Activated CD8-positive, alpha-beta T cell treated with anti-CD3 and anti-CD28 coated beads for 36 hours (primary cell): ENCODE measurements at regions not wholly inside any gene's neighbourhood (a gene's known extent, or its start where the extent isn't known, plus 50 kb on each side); places are given as distances from the start of the nearest gene placed in this dataset.

Experiments
- ATAC-seq: fragments of 200-7000 bp; cut with Tn5 transposase; one replicate; pipeline ENCODE4 v1.10.0; 2021; ENCODE audit warnings: mild to moderate bottlenecking, moderate library complexity
- CTCF ChIA-PET: fragments of 350-600 bp; sonication (Branson Sonifier 250); formaldehyde crosslinking; loops from one replicate; lab custom pipeline; 2021; ENCODE audit warnings: antibody characterized with exemption; lab: Charles Lee
- POLR2A ChIA-PET: fragments of 350-600 bp; sonication (Branson Sonifier 250); formaldehyde crosslinking; loops from one replicate; lab custom pipeline; 2021; ENCODE audit warnings: antibody characterized with exemption; lab: Charles Lee
- DNase-seq: peaks from one replicate; pipeline ENCODE4 v3.0.0-alpha.2; 2020
- H3K27ac Mint-ChIP-seq: one replicate; pipeline ENCODE4 v1.8.0; 2021; ENCODE audit warnings: mild to moderate bottlenecking, mixed read lengths
- H3K27me3 Mint-ChIP-seq: one replicate; pipeline ENCODE4 v1.8.0; 2021; ENCODE audit warnings: mixed read lengths
- H3K36me3 Mint-ChIP-seq: one replicate; pipeline ENCODE4 v1.8.0; 2021; ENCODE audit warnings: low read depth, mixed read lengths
- H3K4me1 Mint-ChIP-seq: one replicate; pipeline ENCODE4 v1.8.0; 2021; ENCODE audit warnings: low read depth, mixed read lengths
- H3K4me3 Mint-ChIP-seq: one replicate; pipeline ENCODE4 v1.8.0; 2021; ENCODE audit warnings: mild to moderate bottlenecking, moderate library complexity, mixed read lengths
- H3K9me3 Mint-ChIP-seq: one replicate; pipeline ENCODE4 v1.8.0; 2021; ENCODE audit warnings: mixed read lengths
- CTCF ChIP-seq: fragments of 200-600 bp; IDR thresholded peaks from one replicate; pipeline ENCODE4 v1.8.0; 2022; ENCODE audit warnings: antibody characterized with exemption, mild to moderate bottlenecking
- intact Hi-C: fragments of 100-400 bp; cut with micrococcal nuclease; formaldehyde crosslinking; loops from one replicate; pipeline ENCODE4 v1.10.0; 2022

GRCh38 chr2:120539424-120539936 is 193.5 kb downstream of the INHBB start:
- H3K4me3 Mint-ChIP-seq, result no peak overlapping the region
- no peaks in the 10 kb centered on the region for H3K9me3 Mint-ChIP-seq
- no peak for DNase-seq
- no peaks in the 10 kb centered on the region for H3K27me3 Mint-ChIP-seq
- no peaks in the 10 kb centered on the region for H3K4me1 Mint-ChIP-seq
- ATAC-seq, result no peak
- ChIA-PET CTCF (no interaction called here), POLR2A (no interaction called here)
- TF ChIP-seq CTCF, result no peak
- H3K36me3 Mint-ChIP-seq, result no peaks in the 10 kb centered on the region
- intact Hi-C loops, result no loop called here
- H3K27ac Mint-ChIP-seq, result no peak overlapping the region

- ChIA-PET POLR2A (no interaction called here), CTCF (no interaction called here)
- ATAC-seq, result no peak
Measured at GRCh38 chr2:120539937-120540718, 194.2 kb downstream of the INHBB start.

GRCh38 chr2:120540719-120541552 is 194.7 kb upstream of the GLI2 start:
- Mint-ChIP-seq H3K9me3 (no peaks in the 10 kb centered on the region), H3K27ac (no peak overlapping the region), H3K4me1 (no peaks in the 10 kb centered on the region), H3K36me3 (no peaks in the 10 kb centered on the region), H3K27me3 (peaks cover 3% of the 10 kb centered on the region), H3K4me3 (no peak overlapping the region)
- DNase-seq, result no peak
- ChIA-PET CTCF (no interaction called here), POLR2A (no interaction called here)
- ATAC-seq, result no peak
- no peak for TF ChIP-seq CTCF
- intact Hi-C loops, result no loop called here

More at GRCh38 chr2:120539937-120540718, 194.2 kb downstream of the INHBB start:
- H3K27me3 Mint-ChIP-seq, result no peaks in the 10 kb centered on the region
- no peaks in the 10 kb centered on the region for H3K4me1 Mint-ChIP-seq
- no peak overlapping the region for H3K27ac Mint-ChIP-seq
- intact Hi-C loops, result no loop called here
- TF ChIP-seq CTCF, result no peak
- H3K9me3 Mint-ChIP-seq, result no peaks in the 10 kb centered on the region
- no peaks in the 10 kb centered on the region for H3K36me3 Mint-ChIP-seq
- H3K4me3 Mint-ChIP-seq, result no peak overlapping the region
- no peak for DNase-seq

- ATAC-seq (no peak), DNase-seq (no peak)
- intact Hi-C loops, result no loop called here
- peaks cover 3% of the 10 kb centered on the region for H3K27me3 Mint-ChIP-seq
- CTCF ChIA-PET, result interaction anchor here (1.2 kb wide), 1 partner anchor 21 kb away, joined by 3 read pairs; no protein-coding TSS in a partner anchor
- POLR2A ChIA-PET, result no interaction called here
- no peak for TF ChIP-seq CTCF
- no peaks in the 10 kb centered on the region for H3K36me3 Mint-ChIP-seq
- no peak overlapping the region for H3K4me3 Mint-ChIP-seq
- no peak overlapping the region for H3K27ac Mint-ChIP-seq
- no peaks in the 10 kb centered on the region for H3K4me1 Mint-ChIP-seq
- no peaks in the 10 kb centered on the region for H3K9me3 Mint-ChIP-seq
Measured at GRCh38 chr2:120541553-120541932, 194.1 kb upstream of the GLI2 start.
